HG03039 (cell line): ENCODE measurements at regions not wholly inside any gene's neighbourhood (a gene's known extent, or its start where the extent isn't known, plus 50 kb on each side); places are given as distances from the start of the nearest gene placed in this dataset.
"Not testable (repeated sequence)": the region's sequence is repeated elsewhere in the genome, so short reads cannot be mapped to it uniquely, and the experiment has no call there.

ENCODE experiments used
- ATAC-seq: cut with Tn5 transposase; IDR thresholded peaks from one replicate; pipeline ENCODE4 v1.9.1; 2021; ENCODE audit warnings: mild to moderate bottlenecking, moderate library complexity; ENCODE audit not compliant: unreplicated experiment

- ATAC-seq: no peak
These were observed 270.0 kb downstream of the CYRIA start for GRCh38 chr2:16395601-16396000.

DNA sequence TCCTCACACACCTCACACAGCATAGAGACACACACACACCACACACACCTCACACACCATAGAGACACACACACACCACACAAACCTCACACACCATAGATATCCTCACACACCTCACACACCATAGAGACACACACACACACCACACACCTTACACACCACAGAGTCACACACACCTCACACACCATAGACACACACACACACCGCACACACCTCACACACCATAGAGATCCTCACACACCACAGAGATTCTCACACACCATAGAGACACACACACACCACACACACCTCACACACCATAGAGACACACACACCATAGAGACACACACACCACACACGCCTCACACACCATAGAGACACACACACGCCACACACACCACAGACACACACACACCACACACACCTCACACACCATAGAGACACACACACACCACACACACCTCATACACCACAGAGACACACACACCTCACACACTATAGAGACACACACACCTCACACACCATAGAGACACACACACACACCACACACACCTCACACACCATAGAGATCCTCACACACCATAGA is 270.6 kb downstream of the CYRIA start:
- ATAC-seq: no peak

- no peak for ATAC-seq
These were observed 271.3 kb downstream of the CYRIA start for GRCh38 chr2:16394072-16394985.

GRCh38 chr2:16393500-16394071 is 272.0 kb downstream of the CYRIA start:
- ATAC-seq: no peak

DNA sequence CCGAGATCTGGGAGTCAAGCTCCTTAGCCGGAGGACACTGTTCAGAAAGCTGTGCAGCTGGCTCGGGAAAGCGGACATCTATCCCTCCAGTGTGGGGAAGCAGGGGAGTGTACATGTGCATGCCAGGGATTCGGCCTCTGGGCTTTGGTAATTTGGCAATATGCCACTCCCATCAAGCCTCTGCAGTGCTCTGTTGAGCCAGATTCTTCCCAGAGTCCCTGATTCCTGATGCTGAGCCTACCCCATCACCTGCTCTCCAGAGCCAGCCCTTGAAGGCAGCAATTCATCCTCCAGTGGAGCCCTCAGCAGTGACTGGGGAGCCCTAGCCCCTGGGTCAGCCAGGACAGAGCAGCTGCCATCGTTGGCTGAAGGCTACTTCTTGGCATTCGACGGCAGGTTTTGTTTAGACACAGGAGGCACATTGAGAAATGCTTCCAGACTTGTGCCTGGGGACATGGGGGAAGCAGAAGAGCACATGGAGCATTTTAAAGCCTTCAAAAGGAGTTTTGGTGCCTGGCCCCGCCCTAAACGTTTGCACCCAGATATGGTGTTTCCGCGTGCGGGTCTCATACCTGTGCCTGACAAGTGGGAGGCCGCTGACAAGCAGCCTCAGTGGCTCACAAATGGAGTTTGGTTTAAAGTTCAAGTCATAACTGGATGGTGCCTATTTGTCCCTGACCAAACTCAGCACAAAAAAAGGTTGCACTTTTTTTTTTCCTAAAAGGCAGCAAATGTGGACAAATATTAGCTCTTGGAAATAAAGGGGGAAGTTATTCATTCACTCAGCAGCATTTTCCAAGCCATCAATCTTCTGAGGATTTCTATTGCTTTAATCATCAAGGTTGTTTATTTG is 272.8 kb downstream of the CYRIA start:
- no peak for ATAC-seq

DNA sequence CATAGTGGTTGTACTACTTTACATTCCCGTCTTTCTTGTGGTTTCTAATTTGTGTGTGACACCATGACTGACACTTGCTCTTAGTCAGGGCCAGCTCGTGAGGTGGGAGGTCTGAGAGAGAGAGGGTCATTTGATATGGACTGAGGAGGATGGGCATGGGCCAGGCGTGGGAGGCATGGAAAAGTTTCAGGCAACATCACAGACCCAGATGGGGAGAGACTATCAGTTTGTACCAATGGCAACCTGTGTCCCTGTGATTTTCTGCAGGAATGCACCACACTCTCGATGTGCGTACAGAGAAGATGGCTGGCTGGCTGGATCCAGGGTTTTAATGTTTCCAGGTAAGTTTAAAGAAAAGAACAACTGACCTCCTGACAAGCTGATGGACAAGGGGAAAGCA is 273.6 kb downstream of the CYRIA start:
- no peak for ATAC-seq

DNA sequence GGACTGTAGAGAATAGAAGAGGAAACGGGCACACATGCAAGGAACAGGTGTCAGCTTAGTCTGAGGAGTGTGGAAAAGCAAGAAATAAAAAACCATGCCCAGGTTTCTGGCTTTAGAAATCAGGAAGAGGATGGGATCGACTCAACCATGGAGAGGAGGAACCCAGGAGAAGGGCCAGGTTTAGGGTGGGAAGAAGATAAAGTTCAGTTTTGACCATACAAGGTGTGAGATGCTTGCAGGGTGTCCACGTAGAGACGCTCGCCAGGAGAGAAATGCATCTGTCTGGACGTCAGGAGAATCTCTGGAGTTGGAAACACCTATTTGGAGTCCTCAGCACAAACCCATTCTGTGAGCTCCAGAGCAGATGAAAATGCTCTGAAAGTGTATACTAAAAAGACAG is 275.1 kb downstream of the CYRIA start:
- no peak for ATAC-seq

GRCh38 chr2:16389611-16390010 is 276.0 kb downstream of the CYRIA start:
- no peak for ATAC-seq

GRCh38 chr2:16388199-16388830 is 277.3 kb downstream of the CYRIA start:
- ATAC-seq: not testable (repeated sequence)

GRCh38 chr2:16387461-16387984 is 278.1 kb downstream of the CYRIA start:
- ATAC-seq: no peak

- no peak for ATAC-seq
These were observed 279.2 kb downstream of the CYRIA start for GRCh38 chr2:16386431-16386830.

GRCh38 chr2:16386031-16386430 is 279.6 kb downstream of the CYRIA start:
- no peak for ATAC-seq

DNA sequence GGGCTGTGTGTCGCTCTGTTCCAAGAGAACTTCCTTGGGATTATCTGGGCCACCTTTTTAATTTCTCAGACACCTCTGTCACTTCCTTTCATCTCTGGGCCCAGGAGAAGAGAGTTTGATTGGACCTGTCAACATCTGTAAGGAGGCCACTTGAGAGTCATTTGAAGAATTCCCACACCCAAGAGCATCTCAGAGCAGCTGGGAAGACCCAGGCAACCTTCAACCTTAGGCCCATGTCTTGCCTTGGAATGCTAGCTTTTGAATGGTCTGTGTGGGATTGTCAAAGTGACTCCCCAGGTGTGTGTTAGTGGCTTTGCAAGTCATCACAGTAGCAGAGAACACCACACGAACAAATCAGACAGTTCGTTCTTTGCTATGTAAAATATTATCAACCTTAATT is 280.3 kb downstream of the CYRIA start:
- no peak for ATAC-seq

DNA sequence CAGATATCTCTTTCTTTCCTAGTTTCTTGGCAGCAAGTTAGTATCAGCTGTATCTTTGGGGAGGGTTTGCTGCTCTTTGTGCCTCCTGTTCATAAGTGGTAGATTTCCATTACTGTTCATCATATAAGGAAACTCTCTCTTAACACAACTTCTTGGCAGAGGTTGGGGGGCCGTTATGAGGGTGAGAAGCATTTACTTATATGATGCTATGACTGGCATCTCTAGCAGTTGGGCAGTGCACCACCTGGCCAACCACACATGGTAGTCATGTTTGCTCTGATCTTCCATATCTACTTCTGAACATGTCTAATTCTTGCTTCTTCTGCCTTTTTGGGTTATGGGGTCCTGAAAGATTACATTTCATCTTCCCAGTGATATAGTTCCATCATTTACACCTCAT is 282.2 kb downstream of the CYRIA start:
- no peak for ATAC-seq

DNA sequence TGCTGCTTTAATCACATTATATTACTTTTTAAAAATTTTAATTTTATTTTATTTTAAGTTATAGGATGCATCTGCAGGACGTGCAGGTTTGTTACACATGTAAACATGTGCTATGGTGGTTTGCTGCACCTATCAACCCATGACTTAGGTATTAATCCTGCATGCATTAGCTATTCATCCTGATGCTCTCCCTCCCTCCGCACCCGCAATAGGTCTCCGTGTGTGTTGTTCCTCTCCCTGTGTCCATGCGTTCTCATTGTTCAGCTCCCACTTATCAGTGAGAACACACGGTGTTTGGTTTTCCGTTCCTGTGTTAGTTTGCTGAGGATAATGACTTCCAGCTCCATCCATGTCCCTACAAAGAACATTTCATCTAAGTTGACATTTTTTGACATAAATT is 283.2 kb downstream of the CYRIA start:
- ATAC-seq: no peak

DNA sequence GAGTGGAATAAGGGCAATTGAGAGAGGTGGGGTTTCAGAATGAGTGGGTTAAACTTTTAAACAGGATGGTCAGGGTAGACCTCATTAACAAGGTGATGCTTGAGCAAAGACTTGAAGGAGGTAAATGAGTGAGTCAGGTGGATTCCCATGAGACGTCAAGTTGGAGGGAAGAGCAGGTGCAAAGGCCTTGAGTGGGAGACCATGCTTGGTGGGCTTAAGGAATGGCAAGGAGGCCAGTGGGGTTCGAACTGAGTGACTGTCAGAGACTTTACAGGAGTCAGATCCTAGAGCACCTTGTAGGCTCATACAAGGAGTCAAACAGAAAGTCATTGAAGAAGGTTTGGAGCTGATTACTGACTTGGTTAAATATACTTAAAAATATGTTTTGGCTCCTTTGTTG is 284.1 kb downstream of the CYRIA start:
- ATAC-seq: no peak

DNA sequence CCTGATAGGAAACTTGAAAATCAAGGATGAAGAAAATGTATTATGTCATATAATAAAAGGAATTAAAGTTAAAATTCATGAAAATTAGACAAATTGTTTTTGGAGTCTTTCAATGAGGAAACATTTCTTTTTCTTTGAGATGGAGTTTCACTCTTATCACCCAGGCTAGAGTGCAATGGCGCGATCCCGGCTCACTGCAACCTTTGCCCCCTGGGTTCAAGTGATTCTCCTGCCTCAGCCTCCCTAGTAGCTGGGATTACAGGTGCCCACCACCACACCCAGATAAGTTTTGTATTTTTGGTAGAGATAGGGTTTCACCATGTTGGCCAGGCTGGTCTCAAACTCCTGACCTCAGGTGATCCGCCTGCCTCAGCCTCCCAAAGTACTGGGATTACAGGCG is 285.7 kb downstream of the CYRIA start:
- not testable (repeated sequence) for ATAC-seq

DNA sequence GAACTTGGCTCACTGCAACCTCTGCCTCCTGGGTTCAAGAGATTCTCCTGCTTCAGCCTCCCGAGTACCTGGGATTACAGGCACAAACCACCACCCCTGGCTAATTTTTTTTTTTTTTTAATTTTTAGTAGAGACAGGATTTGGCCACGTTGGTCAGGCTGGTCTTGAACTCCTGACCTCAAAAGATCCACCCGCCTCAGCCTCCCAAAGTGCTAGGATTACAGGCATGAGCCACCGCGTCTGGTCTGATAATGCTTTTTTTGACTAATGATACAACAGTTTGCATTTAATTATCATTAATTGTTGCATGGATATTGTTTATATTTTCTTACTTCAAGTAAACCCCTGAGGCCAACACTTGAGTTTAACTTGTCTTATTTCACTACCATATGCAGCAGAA is 286.6 kb downstream of the CYRIA start:
- ATAC-seq: not testable (repeated sequence)

GRCh38 chr2:16378031-16378430 is 287.6 kb downstream of the CYRIA start:
- no peak for ATAC-seq

GRCh38 chr2:16375981-16376380 is 289.7 kb downstream of the CYRIA start:
- ATAC-seq: no peak

- no peak for ATAC-seq
These were observed 290.3 kb downstream of the CYRIA start for GRCh38 chr2:16375351-16375750.
